ENCODE measurements at regions not wholly inside any gene's neighbourhood (a gene's known extent, or its start where the extent isn't known, plus 50 kb on each side); places are given as distances from the start of the nearest gene placed in this dataset.

DNA sequence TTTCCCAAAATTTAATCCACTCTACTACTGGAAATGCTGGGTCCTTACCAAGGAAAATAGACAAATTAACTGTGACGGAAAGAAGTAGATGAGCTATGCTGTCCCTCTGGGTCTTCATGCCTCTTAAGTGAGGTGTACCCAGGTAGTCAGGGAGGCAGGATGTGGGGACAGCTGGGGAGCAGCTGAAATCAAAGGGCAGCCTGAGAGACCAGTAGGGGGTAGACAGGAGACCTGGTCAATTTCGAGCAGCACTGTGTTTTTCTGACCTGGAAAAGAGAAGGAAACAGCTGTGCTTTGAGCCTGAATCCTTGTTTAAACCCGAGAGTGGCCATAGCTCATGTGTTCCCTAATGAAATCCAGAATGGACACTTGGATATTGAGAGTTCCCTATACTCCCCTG lies 587.3 kb downstream of the EFNB2 start:
- TF ChIP-seq POLR2A (IDR thresholded peaks at IDR 0.05; ENCODE audit: low read depth, low read length) (no peak), TAF1 (IDR thresholded peaks at IDR 0.05; ENCODE audit: borderline replicate concordance, low read depth, low read length) (no peak)

All from GM12892 (cell line).